ENCODE measurements at regions not wholly inside any gene's neighbourhood (a gene's known extent, or its start where the extent isn't known, plus 50 kb on each side); places are given as distances from the start of the nearest gene placed in this dataset.
"Not testable (repeated sequence)": the region's sequence is repeated elsewhere in the genome, so short reads cannot be mapped to it uniquely, and the experiment has no call there.

DNA sequence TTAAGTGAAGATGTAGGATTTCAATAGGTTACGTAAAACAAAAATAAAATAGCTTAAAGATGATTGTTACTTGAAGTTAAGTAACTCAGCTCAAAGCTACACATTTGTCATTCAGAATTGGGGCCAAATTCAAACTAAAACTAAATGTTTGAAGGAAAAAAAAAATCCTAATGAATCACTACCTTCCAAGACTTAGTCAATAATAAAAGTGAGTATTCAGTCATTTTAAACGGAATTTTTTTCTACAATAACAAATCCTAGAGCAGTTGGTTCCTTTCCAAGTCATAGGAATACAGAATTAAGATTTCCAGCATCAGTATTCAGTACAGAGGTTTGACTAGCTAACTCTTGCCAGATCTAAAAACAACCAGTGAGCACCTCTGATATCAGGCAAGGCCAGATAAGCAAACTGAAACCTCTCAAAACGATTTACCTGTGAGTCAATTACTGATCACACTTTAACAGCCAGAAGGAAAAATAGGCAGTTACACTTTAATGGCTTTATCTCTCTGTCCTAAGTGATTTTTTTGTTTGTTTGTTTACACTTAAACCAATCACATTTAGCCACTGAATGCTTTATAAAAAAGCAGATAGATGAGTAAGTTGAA lies 669.8 kb upstream of the ANKRD30A start:
- DNase-seq (ENCODE audit: low spot score) = no peak

- DNase-seq (ENCODE audit: low spot score) = no peak
Measured at GRCh38 chr10:36452851-36453250, 672.5 kb upstream of the ANKRD30A start.

DNA sequence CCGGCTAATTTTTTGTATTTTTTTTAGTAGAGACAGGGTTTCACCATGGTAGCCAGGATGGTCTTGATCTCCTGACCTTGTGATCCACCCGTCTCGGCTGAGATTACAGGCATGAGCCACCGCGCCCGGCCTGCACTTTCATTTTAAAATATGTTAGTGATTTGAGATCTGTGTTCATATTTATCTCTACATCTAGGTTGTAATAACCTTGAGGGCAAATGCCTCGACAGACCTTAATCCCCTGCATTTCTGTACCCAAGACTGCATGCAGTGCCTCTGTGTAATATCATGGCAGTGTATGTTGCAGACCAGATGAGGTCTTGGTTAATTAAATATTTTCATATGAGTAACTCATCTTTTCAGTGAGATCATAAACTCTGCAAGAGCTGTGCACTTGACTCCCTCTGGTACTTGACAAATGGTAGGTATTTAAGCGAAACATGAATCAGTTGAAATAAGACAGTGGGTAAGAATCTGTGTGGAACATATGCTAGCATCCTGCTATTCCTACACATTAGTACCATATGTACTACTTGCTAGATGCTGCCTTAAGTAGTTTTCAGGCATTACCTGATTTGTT lies 673.9 kb upstream of the ANKRD30A start:
- DNase-seq (ENCODE audit: low spot score) = no peak

DNA sequence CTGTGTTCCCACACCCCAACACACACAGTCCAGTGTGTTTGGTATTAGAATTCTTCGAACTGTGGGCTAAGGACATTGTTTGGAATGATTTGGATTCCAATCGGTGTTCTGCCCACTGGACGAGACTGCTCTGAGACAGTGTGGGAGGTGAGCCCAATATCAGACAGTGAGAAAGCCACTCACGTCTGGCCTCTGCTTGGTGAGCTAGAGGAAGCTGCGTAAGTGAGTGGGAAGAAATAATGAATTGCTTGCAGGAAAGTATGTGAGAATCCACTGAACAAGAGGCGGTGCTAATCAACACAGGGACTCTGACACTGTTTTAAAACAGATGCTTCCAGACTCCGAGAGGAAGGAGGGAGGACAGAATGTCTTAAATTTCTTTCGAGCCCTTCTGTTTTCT lies 675.0 kb upstream of the ANKRD30A start:
- DNase-seq (ENCODE audit: low spot score) = no peak

GRCh38 chr10:36448760-36449691 lies 676.4 kb upstream of the ANKRD30A start:
- DNase-seq (ENCODE audit: low spot score) = no peak

GRCh38 chr10:36446881-36447280 lies 678.5 kb upstream of the ANKRD30A start:
- no peak for DNase-seq (ENCODE audit: low spot score)

- no peak for DNase-seq (ENCODE audit: low spot score)
Measured at GRCh38 chr10:36443233-36443632, 682.2 kb upstream of the ANKRD30A start.

GRCh38 chr10:36441557-36441956 lies 683.8 kb upstream of the ANKRD30A start:
- DNase-seq (ENCODE audit: low spot score) = no peak

DNA sequence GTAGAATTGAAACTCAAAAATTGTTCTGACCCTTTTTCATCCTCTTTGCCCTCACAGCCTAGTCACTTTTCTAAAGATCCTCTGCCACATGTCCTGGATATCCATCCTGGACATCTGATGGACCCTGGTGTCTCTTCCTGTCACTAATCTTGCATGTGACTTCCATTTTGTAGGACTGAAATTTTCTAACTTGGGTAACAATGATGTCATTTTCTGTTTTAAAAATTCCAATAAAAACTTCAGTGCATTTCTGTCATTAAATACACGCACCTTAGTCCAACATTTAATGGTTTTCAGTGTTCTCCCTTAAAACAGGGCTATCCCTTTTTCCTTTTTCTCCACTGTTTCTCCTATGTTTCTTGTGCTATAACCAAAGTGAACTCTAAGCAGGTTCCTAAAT lies 684.9 kb upstream of the ANKRD30A start:
- DNase-seq (ENCODE audit: low spot score) = no peak

DNA sequence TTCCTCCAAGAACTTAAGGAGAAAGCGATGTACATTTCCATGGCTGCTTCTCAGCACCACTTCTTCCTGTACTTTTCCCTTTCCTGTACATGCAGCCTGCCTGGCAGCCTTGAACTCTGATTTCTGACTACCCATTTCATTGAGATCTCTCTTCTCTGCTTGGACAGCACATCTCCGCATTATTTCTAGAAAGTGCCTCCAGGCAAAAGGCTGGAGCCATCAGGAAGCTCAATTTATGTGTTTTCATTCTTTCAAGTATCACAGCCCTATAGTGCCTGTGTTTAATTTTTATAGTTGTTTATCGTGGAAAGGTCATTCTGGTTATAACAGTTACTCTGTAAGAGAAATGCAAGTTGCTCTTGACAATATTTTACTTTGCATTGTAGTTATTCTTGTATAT lies 688.0 kb upstream of the ANKRD30A start:
- no peak for DNase-seq (ENCODE audit: low spot score)

DNA sequence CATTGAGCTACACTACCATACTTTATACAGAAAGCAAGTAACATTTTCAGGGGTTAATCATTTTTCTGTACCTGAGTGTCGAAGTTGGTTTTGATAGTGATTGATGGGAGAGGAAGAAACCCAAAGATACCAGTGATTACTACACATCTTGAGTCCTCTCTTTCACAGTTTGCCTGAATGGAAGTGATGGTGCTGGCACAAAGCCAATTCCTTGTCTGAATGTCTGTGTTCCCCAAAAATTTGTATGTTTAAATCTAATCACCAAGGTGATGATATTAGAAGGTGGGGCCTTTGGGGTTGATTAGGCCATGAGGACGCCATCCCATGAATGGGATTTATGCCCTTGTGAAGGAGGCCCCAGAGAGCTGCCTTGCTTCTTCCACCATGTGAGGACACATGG lies 696.9 kb upstream of the ANKRD30A start:
- no peak for DNase-seq (ENCODE audit: low spot score)

DNA sequence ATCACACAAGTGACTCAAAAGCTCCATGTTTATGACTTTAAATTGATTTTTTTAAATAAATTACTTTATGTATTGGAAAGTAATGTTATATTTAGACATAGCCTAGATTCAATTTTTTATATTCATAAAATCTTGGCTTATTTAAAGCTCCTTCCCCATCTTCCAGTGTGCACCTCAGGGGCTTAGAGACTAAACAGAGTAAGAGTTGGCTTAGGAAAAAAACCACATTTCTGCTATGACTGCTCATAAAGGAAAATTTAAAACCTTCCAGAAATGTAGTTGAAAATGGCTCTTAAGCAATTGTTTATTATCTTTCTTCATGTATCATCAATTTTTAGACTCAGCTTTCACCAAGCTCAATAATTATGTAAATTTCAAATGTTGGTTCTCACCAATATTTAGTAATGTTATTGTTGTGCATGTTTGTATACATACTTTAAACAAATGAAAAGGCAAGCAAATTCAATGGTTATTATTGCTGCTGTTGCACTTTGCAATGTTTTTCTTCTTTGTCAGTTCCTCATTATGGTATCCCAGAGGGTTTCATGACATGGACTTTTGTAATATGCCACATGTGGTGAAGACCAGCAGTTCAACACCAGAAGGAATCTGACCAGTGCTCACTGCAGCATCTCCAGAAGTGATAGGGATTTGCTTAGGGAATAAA lies 700.1 kb upstream of the ANKRD30A start:
- DNase-seq (ENCODE audit: low spot score) = no peak

DNA sequence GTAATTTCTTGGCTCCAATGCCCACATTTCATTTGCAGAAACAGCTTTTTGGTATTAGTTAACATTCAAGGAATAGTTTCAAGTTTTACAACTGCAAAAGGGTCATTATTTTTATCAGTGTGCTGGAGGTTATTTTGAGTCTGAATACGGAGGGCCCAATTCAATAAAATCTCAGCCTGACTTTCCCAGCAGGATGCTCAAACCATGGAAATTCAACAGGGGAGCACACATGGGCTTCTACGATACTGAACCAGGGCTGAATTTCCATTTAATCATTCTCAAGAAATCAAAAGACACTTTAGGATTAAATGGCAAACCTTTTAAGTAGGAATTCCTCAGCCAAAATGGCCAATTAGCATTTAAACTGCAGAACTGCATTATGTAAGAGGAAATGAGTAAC lies 700.9 kb upstream of the ANKRD30A start:
- DNase-seq (ENCODE audit: low spot score) = no peak

DNA sequence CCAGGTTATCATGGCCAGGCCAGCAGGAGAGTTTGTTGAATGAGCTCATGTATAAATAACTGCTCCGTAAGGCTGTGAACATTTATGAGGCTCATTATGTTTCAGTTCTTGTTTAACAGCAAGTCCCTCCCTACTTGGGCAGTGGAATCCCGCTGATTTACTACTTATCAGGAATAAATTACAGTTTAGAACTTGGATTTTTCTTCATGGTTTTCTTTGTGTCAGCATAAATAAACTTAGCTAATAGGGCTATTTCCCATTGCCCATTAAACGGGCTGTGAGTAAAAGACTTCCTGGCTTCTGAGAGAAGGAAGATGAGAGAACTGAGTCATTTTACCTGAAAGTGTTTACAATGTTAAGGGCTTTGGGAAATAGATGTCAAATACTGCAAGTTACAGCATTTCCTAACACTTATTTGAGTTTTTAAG lies 701.6 kb upstream of the ANKRD30A start:
- no peak for DNase-seq (ENCODE audit: low spot score)

GRCh38 chr10:36421992-36422391 lies 703.4 kb upstream of the ANKRD30A start:
- DNase-seq (ENCODE audit: low spot score) = no peak

DNA sequence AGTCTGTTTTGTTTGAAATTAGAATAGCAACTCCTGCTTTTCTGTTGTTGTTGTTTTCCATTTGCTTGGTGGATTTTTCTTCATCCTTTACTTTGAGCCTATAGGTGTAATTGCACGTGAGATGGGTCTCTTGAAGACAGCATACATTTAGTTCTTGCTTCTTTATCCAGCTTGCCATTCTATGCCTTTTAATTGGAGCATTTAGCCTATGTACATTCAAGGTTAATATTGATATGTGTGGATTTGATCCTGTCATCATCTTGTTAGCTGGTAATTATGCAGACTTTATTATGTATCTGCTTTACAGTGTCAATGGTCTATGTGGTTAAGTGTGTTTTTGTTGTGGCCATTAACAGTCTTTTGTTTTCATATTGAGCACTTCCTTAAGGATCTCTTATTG lies 708.9 kb upstream of the ANKRD30A start:
- no peak for DNase-seq (ENCODE audit: low spot score)

- no peak for DNase-seq (ENCODE audit: low spot score)
Measured at GRCh38 chr10:36412942-36413341, 712.5 kb upstream of the ANKRD30A start.

GRCh38 chr10:36400238-36400637 lies 725.2 kb upstream of the ANKRD30A start:
- not testable (repeated sequence) for DNase-seq (ENCODE audit: low spot score)

DNA sequence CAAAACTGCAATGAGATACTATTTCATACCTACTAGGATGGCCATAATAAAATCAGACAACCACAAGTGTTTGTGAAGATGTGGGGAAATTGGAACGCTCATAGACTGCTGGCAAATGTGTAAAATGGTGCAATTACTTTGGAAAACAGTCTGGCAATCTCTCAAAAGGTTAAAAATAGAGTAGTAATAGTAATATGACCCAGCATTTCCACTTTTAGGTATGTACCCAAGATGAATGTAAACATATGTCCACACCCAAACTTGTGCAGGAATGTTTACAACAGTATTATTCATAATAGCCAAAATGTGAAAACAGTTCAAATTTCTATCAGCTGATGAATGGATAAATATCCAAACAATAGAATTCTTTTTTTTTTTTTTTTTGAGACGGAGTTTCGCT lies 731.6 kb upstream of the ANKRD30A start:
- no peak for DNase-seq (ENCODE audit: low spot score)

DNA sequence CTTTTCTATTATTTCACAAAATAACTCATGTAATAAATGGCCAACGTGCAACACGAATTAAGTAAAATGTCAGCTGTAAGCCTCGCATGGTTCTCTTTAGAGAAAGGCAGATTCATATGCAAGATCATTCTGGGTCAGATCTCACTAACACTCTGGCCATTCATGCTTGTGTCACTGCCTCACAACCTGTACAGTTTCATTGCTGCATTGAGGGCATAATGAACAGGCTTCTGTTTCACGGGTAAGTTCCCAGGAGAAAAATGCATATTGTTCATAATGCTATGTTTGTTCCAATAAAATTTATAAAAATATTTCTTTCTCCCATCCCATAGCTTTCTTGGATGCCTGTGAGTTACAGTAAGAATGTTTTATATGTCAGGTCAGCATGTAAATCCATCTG lies 734.0 kb upstream of the ANKRD30A start:
- no peak for DNase-seq (ENCODE audit: low spot score)

DNA sequence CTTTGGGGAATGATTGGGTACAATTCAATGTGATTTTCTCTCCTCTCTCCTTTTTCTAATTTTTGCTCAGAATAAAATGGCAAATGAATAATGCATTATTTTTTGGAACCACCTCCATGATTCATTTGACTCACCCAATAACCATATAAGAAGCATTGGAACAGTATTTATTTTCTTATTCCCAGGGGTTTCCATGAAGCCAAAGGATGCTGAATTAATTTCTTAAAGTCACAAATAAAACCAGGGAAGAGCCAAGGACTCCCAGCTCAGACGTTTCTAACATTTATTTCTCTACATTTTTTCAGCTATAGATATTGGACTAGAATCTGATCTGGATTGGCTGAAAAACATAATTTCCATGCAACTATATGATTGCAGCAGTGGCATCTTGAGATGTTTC lies 735.2 kb upstream of the ANKRD30A start:
- no peak for DNase-seq (ENCODE audit: low spot score)

- no peak for DNase-seq (ENCODE audit: low spot score)
Measured at GRCh38 chr10:36388166-36388565, 737.2 kb upstream of the ANKRD30A start.
